Activated naive CD4-positive, alpha-beta T cell treated with anti-CD3 and anti-CD28 coated beads, Interleukin-2, amount 10 ng/mL, durations not matched to agents 7 days and 5 days (primary cell): ENCODE measurements at regions not wholly inside any gene's neighbourhood (a gene's known extent, or its start where the extent isn't known, plus 50 kb on each side); places are given as distances from the start of the nearest gene placed in this dataset.

Experiments
- CTCF ChIA-PET: fragments of 350-600 bp; sonication (Branson Sonifier 250); formaldehyde crosslinking; loops from one replicate; lab custom pipeline; 2021; ENCODE audit warnings: antibody characterized with exemption; lab: Charles Lee
- DNase-seq: peaks from one replicate; pipeline ENCODE4 v3.0.0-alpha.2; 2020
- H3K27ac Mint-ChIP-seq: one replicate; pipeline ENCODE4 v1.8.0; 2021; ENCODE audit warnings: mild to moderate bottlenecking, moderate library complexity, mixed read lengths
- H3K27me3 Mint-ChIP-seq: one replicate; pipeline ENCODE4 v1.8.0; 2021; ENCODE audit warnings: mild to moderate bottlenecking, mixed read lengths
- H3K36me3 Mint-ChIP-seq: one replicate; pipeline ENCODE4 v1.8.0; 2021; ENCODE audit warnings: mixed read lengths
- H3K4me1 Mint-ChIP-seq: one replicate; pipeline ENCODE4 v1.8.0; 2021; ENCODE audit warnings: mixed read lengths
- H3K4me3 Mint-ChIP-seq: one replicate; pipeline ENCODE4 v1.8.0; 2021; ENCODE audit warnings: mild to moderate bottlenecking, moderate library complexity, mixed read lengths
- H3K9me3 Mint-ChIP-seq: one replicate; pipeline ENCODE4 v1.8.0; 2021; ENCODE audit warnings: mixed read lengths

- Mint-ChIP-seq H3K27me3 (peaks cover 27% of the 10 kb centered on the region), H3K4me1 (no peaks in the 10 kb centered on the region), H3K9me3 (no peaks in the 10 kb centered on the region), H3K27ac (no peak overlapping the region), H3K36me3 (no peaks in the 10 kb centered on the region), H3K4me3 (no peak overlapping the region)
- CTCF ChIA-PET: interaction anchor here (0.9 to 1.8 kb wide), 3 partner anchors 9 to 11 kb away, joined by 3 to 6 read pairs (median 6); no protein-coding TSS in a partner anchor
- DNase-seq: no peak
Measured at GRCh38 chr6:14055541-14055940, 62.0 kb upstream of the CD83 start.

GRCh38 chr6:14058029-14058695 is 59.4 kb upstream of the CD83 start:
- H3K27ac Mint-ChIP-seq: no peak overlapping the region
- no peaks in the 10 kb centered on the region for H3K9me3 Mint-ChIP-seq
- H3K27me3 Mint-ChIP-seq: peaks cover 30% of the 10 kb centered on the region
- H3K4me1 Mint-ChIP-seq: no peaks in the 10 kb centered on the region
- CTCF ChIA-PET: interaction anchor here (1.7 to 2.6 kb wide), 2 partner anchors 8 to 11 kb away, joined by 6 to 10 read pairs; no protein-coding TSS in a partner anchor
- DNase-seq: no peak
- H3K4me3 Mint-ChIP-seq: no peak overlapping the region
- no peaks in the 10 kb centered on the region for H3K36me3 Mint-ChIP-seq

GRCh38 chr6:14058735-14059134 is 58.8 kb upstream of the CD83 start:
- no peaks in the 10 kb centered on the region for H3K4me1 Mint-ChIP-seq
- no peak for DNase-seq
- peaks cover 30% of the 10 kb centered on the region for H3K27me3 Mint-ChIP-seq
- H3K36me3 Mint-ChIP-seq: no peaks in the 10 kb centered on the region
- CTCF ChIA-PET: interaction anchor here (1.7 to 2.6 kb wide), 2 partner anchors 8 to 12 kb away, joined by 6 to 10 read pairs; no protein-coding TSS in a partner anchor
- no peak overlapping the region for H3K4me3 Mint-ChIP-seq
- no peaks in the 10 kb centered on the region for H3K9me3 Mint-ChIP-seq
- no peak overlapping the region for H3K27ac Mint-ChIP-seq

- Mint-ChIP-seq H3K4me3 (no peak overlapping the region), H3K4me1 (no peaks in the 10 kb centered on the region), H3K27ac (no peak overlapping the region), H3K9me3 (no peaks in the 10 kb centered on the region), H3K36me3 (no peaks in the 10 kb centered on the region), H3K27me3 (peaks cover 30% of the 10 kb centered on the region)
- CTCF ChIA-PET: interaction anchor here (1.3 kb wide), 1 partner anchor 84 kb away, joined by 3 read pairs; no protein-coding TSS in a partner anchor
- DNase-seq: no peak
Measured at GRCh38 chr6:14059791-14060436, 57.7 kb upstream of the CD83 start.

GRCh38 chr6:14060971-14061370 is 56.6 kb upstream of the CD83 start:
- H3K27ac Mint-ChIP-seq: no peak overlapping the region
- DNase-seq: no peak
- no peaks in the 10 kb centered on the region for H3K9me3 Mint-ChIP-seq
- no peaks in the 10 kb centered on the region for H3K4me1 Mint-ChIP-seq
- no peak overlapping the region for H3K4me3 Mint-ChIP-seq
- H3K27me3 Mint-ChIP-seq: peaks cover 30% of the 10 kb centered on the region
- no peaks in the 10 kb centered on the region for H3K36me3 Mint-ChIP-seq
- CTCF ChIA-PET: interaction anchor here (1.1 to 1.3 kb wide), 3 partner anchors 13 to 485 kb away, joined by 3 read pairs; no protein-coding TSS in a partner anchor

GRCh38 chr6:14061643-14062042 is 55.9 kb upstream of the CD83 start:
- no peaks in the 10 kb centered on the region for H3K36me3 Mint-ChIP-seq
- CTCF ChIA-PET: interaction anchor here (1.1 to 1.2 kb wide), 2 partner anchors 13 to 486 kb away, joined by 3 read pairs; no protein-coding TSS in a partner anchor
- H3K9me3 Mint-ChIP-seq: no peaks in the 10 kb centered on the region
- H3K27me3 Mint-ChIP-seq: peaks cover 31% of the 10 kb centered on the region
- DNase-seq: no peak
- H3K27ac Mint-ChIP-seq: no peak overlapping the region
- no peaks in the 10 kb centered on the region for H3K4me1 Mint-ChIP-seq
- H3K4me3 Mint-ChIP-seq: no peak overlapping the region

GRCh38 chr6:14062345-14063029 is 55.1 kb upstream of the CD83 start:
- no peak for DNase-seq
- H3K4me3 Mint-ChIP-seq: no peak overlapping the region
- H3K27ac Mint-ChIP-seq: no peak overlapping the region
- H3K27me3 Mint-ChIP-seq: peaks cover 35% of the 10 kb centered on the region
- peaks cover 4% of the 10 kb centered on the region for H3K4me1 Mint-ChIP-seq
- H3K36me3 Mint-ChIP-seq: no peaks in the 10 kb centered on the region
- no peaks in the 10 kb centered on the region for H3K9me3 Mint-ChIP-seq
- CTCF ChIA-PET: interaction anchor here (6.9 kb wide), 1 partner anchor 17 kb away, joined by 75 read pairs; no protein-coding TSS in a partner anchor

GRCh38 chr6:14063756-14064155 is 53.8 kb upstream of the CD83 start:
- no peak overlapping the region for H3K27ac Mint-ChIP-seq
- H3K4me1 Mint-ChIP-seq: peaks cover 8% of the 10 kb centered on the region
- DNase-seq: no peak
- peaks cover 30% of the 10 kb centered on the region for H3K27me3 Mint-ChIP-seq
- H3K4me3 Mint-ChIP-seq: no peak overlapping the region
- H3K9me3 Mint-ChIP-seq: no peaks in the 10 kb centered on the region
- H3K36me3 Mint-ChIP-seq: no peaks in the 10 kb centered on the region
- CTCF ChIA-PET: interaction anchor here (0.9 to 6.9 kb wide), 2 partner anchors 18 to 24 kb away, joined by 3 to 75 read pairs; no protein-coding TSS in a partner anchor

- no peak overlapping the region for H3K27ac Mint-ChIP-seq
- no peaks in the 10 kb centered on the region for H3K36me3 Mint-ChIP-seq
- H3K9me3 Mint-ChIP-seq: no peaks in the 10 kb centered on the region
- DNase-seq: no peak
- CTCF ChIA-PET: interaction anchor here (0.9 to 6.9 kb wide), 6 partner anchors 20 to 302 kb away, joined by 3 to 75 read pairs (median 6); no protein-coding TSS in a partner anchor
- H3K4me3 Mint-ChIP-seq: no peak overlapping the region
- peaks cover 8% of the 10 kb centered on the region for H3K4me1 Mint-ChIP-seq
- H3K27me3 Mint-ChIP-seq: peaks cover 21% of the 10 kb centered on the region
Measured at GRCh38 chr6:14065350-14065749, 52.2 kb upstream of the CD83 start.

- CTCF ChIA-PET: interaction anchor here (0.6 to 6.9 kb wide), 38 partner anchors 9 to 1156 kb away, joined by 3 to 75 read pairs (median 4); partner anchors contain the start of gene SIRT5
- Mint-ChIP-seq H3K27ac (no peak overlapping the region), H3K4me3 (no peak overlapping the region), H3K36me3 (no peaks in the 10 kb centered on the region), H3K27me3 (peaks cover 21% of the 10 kb centered on the region), H3K9me3 (no peaks in the 10 kb centered on the region), H3K4me1 (peaks cover 8% of the 10 kb centered on the region)
- no peak for DNase-seq
Measured at GRCh38 chr6:14066782-14067406, 50.7 kb upstream of the CD83 start.

- peaks cover 8% of the 10 kb centered on the region for H3K4me1 Mint-ChIP-seq
- CTCF ChIA-PET: interaction anchor here (0.9 to 6.9 kb wide), 14 partner anchors 8 to 613 kb away, joined by 3 to 75 read pairs (median 6); partner anchors contain the start of gene SIRT5
- H3K4me3 Mint-ChIP-seq: no peak overlapping the region
Measured at GRCh38 chr6:14067656-14068055, 49.9 kb upstream of the CD83 start.

More at GRCh38 chr6:14067656-14068055, 49.9 kb upstream of the CD83 start:
- Mint-ChIP-seq H3K27ac (no peak overlapping the region), H3K36me3 (no peaks in the 10 kb centered on the region), H3K9me3 (no peaks in the 10 kb centered on the region), H3K27me3 (peaks cover 14% of the 10 kb centered on the region)
- DNase-seq: no peak
